HG02885 (cell line): ENCODE measurements at regions not wholly inside any gene's neighbourhood (a gene's known extent, or its start where the extent isn't known, plus 50 kb on each side); places are given as distances from the start of the nearest gene placed in this dataset.
A peak's percentile ranks its signal among the peaks of the same experiment; 100 is the strongest.

ENCODE experiments used
- ATAC-seq: cut with Tn5 transposase; IDR thresholded peaks from one replicate; pipeline ENCODE4 v1.9.1; 2021; ENCODE audit warnings: mild to moderate bottlenecking; ENCODE audit not compliant: unreplicated experiment, poor library complexity

- ATAC-seq, result no peak
Measured at GRCh38 chr5:61621202-61621650, 289.2 kb downstream of the ZSWIM6 start.

- ATAC-seq, result no peak
Measured at GRCh38 chr5:61622156-61622555, 290.1 kb downstream of the ZSWIM6 start.

- ATAC-seq, result no peak
Measured at GRCh38 chr5:61623401-61624069, 291.5 kb downstream of the ZSWIM6 start.

- ATAC-seq, result no peak
Measured at GRCh38 chr5:61624553-61625136, 292.6 kb downstream of the ZSWIM6 start.

GRCh38 chr5:61625137-61625561 lies 293.1 kb downstream of the ZSWIM6 start:
- no peak for ATAC-seq

- peak; percentile 51 for ATAC-seq
Measured at GRCh38 chr5:61625681-61626621, 293.9 kb downstream of the ZSWIM6 start.

GRCh38 chr5:61626639-61627282 lies 294.7 kb downstream of the ZSWIM6 start:
- peak; percentile 49 for ATAC-seq

- ATAC-seq, result no peak
Measured at GRCh38 chr5:61627531-61627930, 295.5 kb downstream of the ZSWIM6 start.

GRCh38 chr5:61630908-61631307 lies 298.9 kb downstream of the ZSWIM6 start:
- ATAC-seq, result no peak

GRCh38 chr5:61631438-61631941 lies 299.4 kb downstream of the ZSWIM6 start:
- no peak for ATAC-seq

- ATAC-seq, result no peak
Measured at GRCh38 chr5:61632064-61632463, 300.0 kb downstream of the ZSWIM6 start.

- ATAC-seq, result no peak
Measured at GRCh38 chr5:61635271-61635670, 303.2 kb downstream of the ZSWIM6 start.

- no peak for ATAC-seq
Measured at GRCh38 chr5:61637566-61637965, 305.5 kb downstream of the ZSWIM6 start.

- ATAC-seq, result no peak
Measured at GRCh38 chr5:61638476-61638875, 306.4 kb downstream of the ZSWIM6 start.

- no peak for ATAC-seq
Measured at GRCh38 chr5:61640179-61641021, 308.3 kb downstream of the ZSWIM6 start.

- no peak for ATAC-seq
Measured at GRCh38 chr5:61641748-61642565, 309.9 kb downstream of the ZSWIM6 start.

- no peak for ATAC-seq
Measured at GRCh38 chr5:61647672-61648071, 315.6 kb downstream of the ZSWIM6 start.

GRCh38 chr5:61649231-61649630 lies 317.2 kb downstream of the ZSWIM6 start:
- no peak for ATAC-seq

GRCh38 chr5:61649971-61650370 lies 317.9 kb downstream of the ZSWIM6 start:
- ATAC-seq, result no peak
